MM.1S (cell line): ENCODE measurements at regions not wholly inside any gene's neighbourhood (a gene's known extent, or its start where the extent isn't known, plus 50 kb on each side); places are given as distances from the start of the nearest gene placed in this dataset.

Experiments used
- CTCF ChIP-seq: fragments of 300-600 bp; sonication (generic); IDR thresholded peaks from 2 replicates; pipeline ENCODE4 v1.5.1; 2016; ENCODE audit warnings: antibody characterized with exemption, low read length, mixed read lengths
- EZH2 ChIP-seq: fragments of 300-600 bp; sonication (generic); optimal IDR thresholded peaks from 2 replicates; pipeline ENCODE3; 2017; ENCODE audit warnings: low read depth, mild to moderate bottlenecking, antibody characterized with exemption, low read length, mixed read lengths

GRCh38 chr21:14900611-14901010 is 164.2 kb downstream of the NRIP1 start:
- TF ChIP-seq CTCF (no peak), EZH2 (no peak)
